GM12865 (cell line): ENCODE measurements at regions not wholly inside any gene's neighbourhood (a gene's known extent, or its start where the extent isn't known, plus 50 kb on each side); places are given as distances from the start of the nearest gene placed in this dataset.

ENCODE experiments used
- DNase-seq: peaks from one replicate; pipeline ENCODE4 v3.0.0; 2010; ENCODE audit warnings: low read depth
- H3K4me3 ChIP-seq: 2 replicates; pipeline ENCODE4 v1.5.1; 2011; ENCODE audit warnings: mild to moderate bottlenecking, low read depth, low read length, control low read depth
- TF ChIP-seq, protein P1 (sequence below): IDR thresholded peaks from 2 replicates; pipeline ENCODE4 v1.5.1; 2011; ENCODE audit warnings: low read length, control low read depth, low read depth, inconsistent platforms; ENCODE audit not compliant: insufficient read depth; ENCODE audit errors: missing control alignments

DNA sequence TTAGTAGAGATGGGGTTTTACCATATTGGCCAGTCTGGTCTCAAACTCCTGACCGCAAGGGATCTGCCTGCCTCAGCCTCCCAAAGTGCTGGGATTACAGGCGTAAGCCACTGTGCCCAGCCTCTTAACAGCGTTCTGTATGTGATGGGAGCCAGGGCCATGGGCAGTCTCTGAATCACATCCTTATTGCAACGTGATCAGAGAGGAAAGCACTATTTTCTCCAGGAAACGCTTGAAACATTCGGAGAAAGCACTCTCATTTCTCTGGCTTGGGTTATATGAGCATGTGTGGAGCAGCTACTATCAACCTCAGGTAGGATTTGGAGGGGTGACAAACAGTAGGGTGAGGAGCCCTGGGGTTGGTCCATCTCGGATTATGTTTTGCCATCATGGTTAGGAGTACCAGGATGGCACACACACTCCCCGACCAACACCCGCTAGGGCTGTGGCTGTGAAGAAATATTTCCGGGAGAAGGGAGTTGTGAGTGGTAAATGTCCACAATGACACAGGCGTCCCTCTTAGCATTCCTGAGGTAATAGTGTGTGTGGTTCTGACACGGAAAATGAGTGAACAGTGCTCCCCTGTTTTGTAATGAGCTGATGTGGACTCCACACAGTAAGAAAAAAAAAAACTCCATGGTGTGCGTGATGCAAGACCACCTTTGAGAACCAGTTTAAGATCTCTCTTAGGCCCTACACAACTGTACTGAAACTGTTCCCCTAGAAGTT lies 406.2 kb upstream of the ZNF608 start:
- TF ChIP-seq, protein P1, sequence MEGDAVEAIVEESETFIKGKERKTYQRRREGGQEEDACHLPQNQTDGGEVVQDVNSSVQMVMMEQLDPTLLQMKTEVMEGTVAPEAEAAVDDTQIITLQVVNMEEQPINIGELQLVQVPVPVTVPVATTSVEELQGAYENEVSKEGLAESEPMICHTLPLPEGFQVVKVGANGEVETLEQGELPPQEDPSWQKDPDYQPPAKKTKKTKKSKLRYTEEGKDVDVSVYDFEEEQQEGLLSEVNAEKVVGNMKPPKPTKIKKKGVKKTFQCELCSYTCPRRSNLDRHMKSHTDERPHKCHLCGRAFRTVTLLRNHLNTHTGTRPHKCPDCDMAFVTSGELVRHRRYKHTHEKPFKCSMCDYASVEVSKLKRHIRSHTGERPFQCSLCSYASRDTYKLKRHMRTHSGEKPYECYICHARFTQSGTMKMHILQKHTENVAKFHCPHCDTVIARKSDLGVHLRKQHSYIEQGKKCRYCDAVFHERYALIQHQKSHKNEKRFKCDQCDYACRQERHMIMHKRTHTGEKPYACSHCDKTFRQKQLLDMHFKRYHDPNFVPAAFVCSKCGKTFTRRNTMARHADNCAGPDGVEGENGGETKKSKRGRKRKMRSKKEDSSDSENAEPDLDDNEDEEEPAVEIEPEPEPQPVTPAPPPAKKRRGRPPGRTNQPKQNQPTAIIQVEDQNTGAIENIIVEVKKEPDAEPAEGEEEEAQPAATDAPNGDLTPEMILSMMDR = no peak
- no peak overlapping the region for H3K4me3 ChIP-seq
- no peak for DNase-seq

DNA sequence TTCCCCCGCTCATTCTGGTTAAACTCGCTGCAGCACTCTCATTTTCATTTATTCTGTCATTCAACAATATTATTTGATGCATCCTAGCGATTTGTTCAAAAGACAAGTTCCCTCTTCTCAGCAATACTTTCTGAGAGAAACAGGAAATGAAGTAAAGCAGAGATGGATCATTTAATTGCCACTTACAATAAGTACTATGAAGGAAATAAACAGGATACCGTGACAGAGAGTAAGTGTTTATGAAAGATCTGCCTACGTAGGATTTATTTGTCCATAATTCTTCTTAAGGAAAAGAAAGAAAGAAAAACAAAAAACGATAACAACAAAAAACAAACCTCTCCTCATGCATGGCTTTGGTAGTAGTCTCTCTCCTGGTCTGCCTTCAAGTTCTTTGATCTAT lies 406.8 kb upstream of the ZNF608 start:
- H3K4me3 ChIP-seq = no peak overlapping the region

GRCh38 chr5:125154301-125155110 lies 408.1 kb upstream of the ZNF608 start:
- no peak for DNase-seq
- TF ChIP-seq, protein P1 = no peak
- no peak overlapping the region for H3K4me3 ChIP-seq

More for the DNA sequence above, 406.8 kb upstream of the ZNF608 start:
- TF ChIP-seq, protein P1 = no peak
- no peak for DNase-seq

- TF ChIP-seq, protein P1 = no peak
- DNase-seq = no peak
- H3K4me3 ChIP-seq = no peak overlapping the region
Observed at GRCh38 chr5:125160787-125161502, 414.5 kb upstream of the ZNF608 start.

DNA sequence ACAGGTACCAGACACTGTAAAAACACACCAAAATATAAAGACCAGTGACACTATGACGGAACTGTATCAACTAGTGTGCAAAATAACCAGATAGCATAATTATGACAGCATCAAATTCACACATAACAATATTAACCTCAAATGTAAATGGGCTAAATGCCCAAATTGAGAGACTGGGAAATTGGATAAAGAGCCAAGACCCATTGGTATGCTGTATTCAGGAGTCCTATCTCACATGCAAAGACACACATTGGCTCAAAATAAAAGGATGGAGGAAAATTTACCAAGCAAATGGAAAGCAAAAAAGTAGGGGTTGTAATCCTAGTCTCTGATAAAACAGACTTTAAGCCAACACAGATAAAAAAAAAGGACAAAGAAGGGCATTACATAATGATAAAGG lies 416.3 kb upstream of the ZNF608 start:
- H3K4me3 ChIP-seq = no peak overlapping the region
- TF ChIP-seq, protein P1 = no peak
- DNase-seq = no peak

GRCh38 chr5:125169396-125169795 lies 423.0 kb upstream of the ZNF608 start:
- no peak overlapping the region for H3K4me3 ChIP-seq
- DNase-seq = no peak
- TF ChIP-seq, protein P1 = no peak
